ENCODE measurements at regions not wholly inside any gene's neighbourhood (a gene's known extent, or its start where the extent isn't known, plus 50 kb on each side); places are given as distances from the start of the nearest gene placed in this dataset. TPM values are rescaled to one million over a fixed set of nuclear protein-coding genes. Genes with fewer than 3 reads are reported as not detected.

Small RNAs in the stretch of these regions (small RNA-seq; reads per million reads assigned to genes)
- gene AL359711.1 = not detected
- gene RNY3P11 = not detected
